ENCODE measurements at regions not wholly inside any gene's neighbourhood (a gene's known extent, or its start where the extent isn't known, plus 50 kb on each side); places are given as distances from the start of the nearest gene placed in this dataset.

- TF ChIP-seq CTCF (conservative IDR thresholded peaks at IDR 0.05) (no peak), ZFX (IDR thresholded peaks at IDR 0.05) (no peak)
- H3K27ac ChIP-seq = no peak overlapping the region
Observed at GRCh38 chr2:151174127-151174526, 87.5 kb downstream of the RBM43 start.

GRCh38 chr2:151171186-151171585, 90.5 kb downstream of the RBM43 start:
- no peak overlapping the region for H3K27ac ChIP-seq
- TF ChIP-seq CTCF (conservative IDR thresholded peaks at IDR 0.05) (no peak), ZFX (IDR thresholded peaks at IDR 0.05) (no peak)

- TF ChIP-seq ZFX (IDR thresholded peaks at IDR 0.05) (no peak), CTCF (conservative IDR thresholded peaks at IDR 0.05) (no peak)
Observed at GRCh38 chr2:151166410-151166809, 95.3 kb downstream of the RBM43 start.

GRCh38 chr2:151165105-151165684, 96.5 kb downstream of the RBM43 start:
- TF ChIP-seq ZFX (IDR thresholded peaks at IDR 0.05) (no peak), CTCF (conservative IDR thresholded peaks at IDR 0.05) (no peak)
- H3K27ac ChIP-seq = no peak overlapping the region

More at GRCh38 chr2:151166410-151166809, 95.3 kb downstream of the RBM43 start:
- H3K27ac ChIP-seq = no peak overlapping the region

- H3K27ac ChIP-seq = no peak overlapping the region
- TF ChIP-seq CTCF (conservative IDR thresholded peaks at IDR 0.05) (peak; percentile 35), ZFX (IDR thresholded peaks at IDR 0.05) (no peak)
Observed at GRCh38 chr2:151161821-151162551, 99.7 kb downstream of the RBM43 start.

GRCh38 chr2:151159109-151159662, 102.5 kb downstream of the RBM43 start:
- no peak overlapping the region for H3K27ac ChIP-seq
- TF ChIP-seq CTCF (conservative IDR thresholded peaks at IDR 0.05) (no peak), ZFX (IDR thresholded peaks at IDR 0.05) (no peak)

- H3K27ac ChIP-seq = no peak overlapping the region
- no peak for TF ChIP-seq ZFX (IDR thresholded peaks at IDR 0.05)
Observed at GRCh38 chr2:151157000-151157735, 104.5 kb downstream of the RBM43 start.
